Activated B cell treated with CpG ODN at 0.5 μM for 24 hours (primary cell): ENCODE measurements at regions not wholly inside any gene's neighbourhood (a gene's known extent, or its start where the extent isn't known, plus 50 kb on each side); places are given as distances from the start of the nearest gene placed in this dataset.

Experiments
- ATAC-seq: fragments of 200-7000 bp; cut with Tn5 transposase; one replicate; pipeline ENCODE4 v1.10.0; 2021; ENCODE audit warnings: low read depth, mild to moderate bottlenecking, moderate library complexity
- CTCF ChIA-PET: fragments of 350-600 bp; sonication (Branson Sonifier 250); formaldehyde crosslinking; loops from one replicate; lab custom pipeline; 2021; ENCODE audit warnings: antibody characterized with exemption; lab: Charles Lee
- POLR2A ChIA-PET: fragments of 350-600 bp; sonication (Branson Sonifier 250); formaldehyde crosslinking; loops from one replicate; lab custom pipeline; 2021; ENCODE audit warnings: antibody characterized with exemption; lab: Charles Lee
- DNase-seq: peaks from one replicate; pipeline ENCODE4 v3.0.0; 2022
- H3K27ac Mint-ChIP-seq: one replicate; pipeline ENCODE4 v1.8.0; 2020; ENCODE audit warnings: mixed read lengths
- H3K27me3 Mint-ChIP-seq: one replicate; pipeline ENCODE4 v1.8.0; 2021; ENCODE audit warnings: mixed read lengths
- H3K36me3 Mint-ChIP-seq: one replicate; pipeline ENCODE4 v1.8.0; 2021; ENCODE audit warnings: low read depth, mixed read lengths
- H3K4me1 Mint-ChIP-seq: one replicate; pipeline ENCODE4 v1.8.0; 2021; ENCODE audit warnings: mixed read lengths
- H3K4me3 Mint-ChIP-seq: one replicate; pipeline ENCODE4 v1.8.0; 2020; ENCODE audit warnings: mild to moderate bottlenecking, mixed read lengths
- H3K9me3 Mint-ChIP-seq: one replicate; pipeline ENCODE4 v1.8.0; 2020; ENCODE audit warnings: mixed read lengths
- CTCF ChIP-seq: fragments of 200-600 bp; IDR thresholded peaks from one replicate; pipeline ENCODE4 v1.8.0; 2022; ENCODE audit warnings: antibody characterized with exemption, mild to moderate bottlenecking
- intact Hi-C: fragments of 100-400 bp; cut with micrococcal nuclease; formaldehyde crosslinking; loops from one replicate; pipeline ENCODE4 v1.15.1; 2024

GRCh38 chr4:143109376-143109775 is 75.3 kb upstream of the USP38 start:
- TF ChIP-seq CTCF, result no peak
- H3K36me3 Mint-ChIP-seq, result no peaks in the 10 kb centered on the region
- no peak overlapping the region for H3K27ac Mint-ChIP-seq
- ATAC-seq, result no peak
- no peaks in the 10 kb centered on the region for H3K4me1 Mint-ChIP-seq
- no peaks in the 10 kb centered on the region for H3K27me3 Mint-ChIP-seq
- ChIA-PET POLR2A (no interaction called here), CTCF (no interaction called here)
- intact Hi-C loops, result no loop called here
- no peak overlapping the region for H3K4me3 Mint-ChIP-seq
- H3K9me3 Mint-ChIP-seq, result no peaks in the 10 kb centered on the region
- DNase-seq, result no peak

GRCh38 chr4:143118663-143119062 is 66.1 kb upstream of the USP38 start:
- POLR2A ChIA-PET, result no interaction called here
- no peak for TF ChIP-seq CTCF
- no peaks in the 10 kb centered on the region for H3K27me3 Mint-ChIP-seq

GRCh38 chr4:143127621-143128020 is 57.1 kb upstream of the USP38 start:
- ChIA-PET CTCF (interaction anchor here (1.5 kb wide), 1 partner anchor 12 kb away, joined by 3 read pairs; no protein-coding TSS in a partner anchor), POLR2A (no interaction called here)
- Mint-ChIP-seq H3K4me3 (no peak overlapping the region), H3K9me3 (peaks cover 5% of the 10 kb centered on the region), H3K4me1 (no peaks in the 10 kb centered on the region), H3K27me3 (peaks cover 4% of the 10 kb centered on the region), H3K36me3 (no peaks in the 10 kb centered on the region), H3K27ac (no peak overlapping the region)
- TF ChIP-seq CTCF, result no peak
- intact Hi-C loops, result no loop called here
- ATAC-seq, result no peak
- DNase-seq, result no peak

More at GRCh38 chr4:143118663-143119062, 66.1 kb upstream of the USP38 start:
- H3K4me3 Mint-ChIP-seq, result no peak overlapping the region
- H3K9me3 Mint-ChIP-seq, result peaks cover 2% of the 10 kb centered on the region
- CTCF ChIA-PET, result no interaction called here
- H3K27ac Mint-ChIP-seq, result no peak overlapping the region
- H3K36me3 Mint-ChIP-seq, result no peaks in the 10 kb centered on the region
- no peaks in the 10 kb centered on the region for H3K4me1 Mint-ChIP-seq
- DNase-seq, result no peak
- no peak for ATAC-seq
- intact Hi-C loops, result no loop called here

GRCh38 chr4:143133977-143134376 is 50.7 kb upstream of the USP38 start:
- TF ChIP-seq CTCF, result no peak
- H3K4me1 Mint-ChIP-seq, result no peaks in the 10 kb centered on the region
- no peaks in the 10 kb centered on the region for H3K27me3 Mint-ChIP-seq
- no peaks in the 10 kb centered on the region for H3K36me3 Mint-ChIP-seq
- ChIA-PET CTCF (no interaction called here), POLR2A (no interaction called here)
- no peak for ATAC-seq
- H3K27ac Mint-ChIP-seq, result no peak overlapping the region
- H3K9me3 Mint-ChIP-seq, result no peaks in the 10 kb centered on the region
- no peak overlapping the region for H3K4me3 Mint-ChIP-seq
- intact Hi-C loops, result no loop called here
- no peak for DNase-seq
